Aorta (tissue), 5 donors: ENCODE measurements at regions not wholly inside any gene's neighbourhood (a gene's known extent, or its start where the extent isn't known, plus 50 kb on each side); places are given as distances from the start of the nearest gene placed in this dataset.
A peak's percentile ranks its signal among the peaks of the same experiment; 100 is the strongest.

Source experiments
- ATAC-seq: fragments of 200-7000 bp; cut with Tn5 transposase; one replicate; pipeline ENCODE4 v1.9.1; 2022; ENCODE audit warnings: moderate library complexity; ENCODE audit not compliant: low FRiP score
- DNase-seq, 2 donors: peaks; one replicate each; pipeline ENCODE4 v3.0.0-alpha.2; 2020
- H3K27ac ChIP-seq, 2 donors: one replicate each; pipeline ENCODE4 v1.5.1; 2013; ENCODE audit warnings: low read length in 2 of 2, mild to moderate bottlenecking in 2 of 2, moderate library complexity in 2 of 2, control low read depth in 1 of 2, inconsistent platforms in 1 of 2, low read depth in 1 of 2
- H3K27me3 ChIP-seq, 2 donors: one replicate each; pipeline ENCODE4 v1.6.1; 2013; ENCODE audit warnings: control low read depth in 1 of 2, low read length in 1 of 2, mild to moderate bottlenecking in 1 of 2, moderate library complexity in 1 of 2; ENCODE audit not compliant: insufficient read depth in 2 of 2, control insufficient read depth in 1 of 2
- H3K36me3 ChIP-seq, 2 donors: one replicate each; pipeline ENCODE4 v1.6.1; 2013; ENCODE audit warnings: control low read depth in 1 of 2, low read length in 1 of 2, mild to moderate bottlenecking in 1 of 2; ENCODE audit not compliant: insufficient read depth in 2 of 2, control insufficient read depth in 1 of 2
- H3K4me1 ChIP-seq, 2 donors: one replicate each; pipeline ENCODE4 v1.6.1; 2013; ENCODE audit warnings: low read length in 2 of 2, control low read depth in 1 of 2, mild to moderate bottlenecking in 1 of 2, moderate library complexity in 1 of 2; ENCODE audit not compliant: insufficient read depth in 2 of 2, control insufficient read depth in 1 of 2
- H3K4me3 ChIP-seq, 2 donors: one replicate each; pipeline ENCODE4 v1.5.1; 2013; ENCODE audit warnings: low read length in 2 of 2, control low read depth in 1 of 2, mild to moderate bottlenecking in 1 of 2
- H3K9me3 ChIP-seq: one replicate; pipeline ENCODE4 v1.6.1; 2013; ENCODE audit warnings: mild to moderate bottlenecking, low read length; ENCODE audit not compliant: control insufficient read depth
- WGBS, 2 donors: extraction: QIAGEN DNeasy Blood & Tissue Kit; methylation state at CpG; one replicate each; pipeline ENCODE4 v1.1.7; 2013; 5-methylcytosine and 5-hydroxymethylcytosine counted together
- intact Hi-C, 2 donors: fragments of 100-400 bp; cut with DNase I; formaldehyde crosslinking; loops; one replicate each; pipeline versions ENCODE4 v1.14.2 to v1.15.0; 2022
- donor health status: healthy with polysubstance abuse.
- donor health status: Bipolar disorder and iron deficiency.
- donor health status: DM: no; HTN: no; CAD: no.
- donor health status: DM: no; HTN: no; CAD: no.
- donor health status: DM: yes; HTN: yes; CAD: no.

DNA sequence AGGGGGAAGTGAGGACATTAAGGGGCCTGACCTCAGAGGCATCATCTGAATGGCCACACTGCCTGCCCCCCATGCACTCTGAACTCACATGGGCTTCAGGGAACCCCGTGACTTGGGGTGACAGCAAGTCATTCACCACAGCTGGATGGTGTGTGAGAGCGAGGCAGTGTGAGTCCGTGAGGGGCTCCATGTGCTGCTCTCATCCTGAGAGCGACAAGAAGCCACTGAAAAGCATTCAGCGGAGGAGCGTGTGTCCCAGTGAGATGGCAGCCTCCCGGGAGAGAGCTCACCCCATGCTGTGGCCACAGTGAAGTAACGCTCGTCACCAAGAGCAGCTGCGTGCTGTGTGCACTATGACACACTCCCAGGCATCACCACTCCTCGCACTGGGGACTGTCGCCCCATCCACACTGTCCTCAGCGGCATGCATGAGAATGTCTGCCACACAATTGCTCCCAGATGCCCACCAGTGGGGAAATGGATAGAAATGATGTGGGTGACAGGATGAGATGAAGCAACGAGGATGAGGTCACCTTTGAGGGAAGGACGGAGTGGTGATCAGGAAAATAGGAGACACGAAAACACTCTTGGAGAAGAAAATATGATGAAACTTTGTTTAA, 213.0 kb upstream of the RAB6C start:
- intact Hi-C loops: no loop called here

GRCh38 chr2:129767346-129768035, 212.0 kb upstream of the RAB6C start:
- H3K27me3 ChIP-seq: no peaks in the 10 kb centered on the region
- no peaks in the 10 kb centered on the region for H3K36me3 ChIP-seq
- no peak for ATAC-seq
- no peaks in the 10 kb centered on the region for H3K4me1 ChIP-seq
- H3K4me3 ChIP-seq: no peak overlapping the region
- DNase-seq: no peak
- H3K27ac ChIP-seq: no peak overlapping the region
- intact Hi-C loops: no loop called here
- H3K9me3 ChIP-seq: no peaks in the 10 kb centered on the region
- 80 to 85% methylated on average over 22 of the region's 22 CpGs for WGBS, 2 donors

More for the DNA sequence above, 213.0 kb upstream of the RAB6C start:
- 79 to 82% methylated on average over 16 of the region's 16 CpGs for WGBS, 2 donors
- H3K4me1 ChIP-seq: no peaks in the 10 kb centered on the region
- no peaks in the 10 kb centered on the region for H3K27me3 ChIP-seq
- H3K27ac ChIP-seq: no peak overlapping the region
- H3K36me3 ChIP-seq: no peaks in the 10 kb centered on the region
- DNase-seq (no peak), ATAC-seq (no peak)
- H3K9me3 ChIP-seq: no peaks in the 10 kb centered on the region
- no peak overlapping the region for H3K4me3 ChIP-seq

- Histone ChIP-seq H3K36me3 (no peaks in the 10 kb centered on the region), H3K27ac (no peak overlapping the region), H3K4me3 (no peak overlapping the region), H3K9me3 (no peaks in the 10 kb centered on the region), H3K27me3 (no peaks in the 10 kb centered on the region), H3K4me1 (no peaks in the 10 kb centered on the region)
- DNase-seq (no peak), ATAC-seq (no peak)
- WGBS, 2 donors: 32 to 36% methylated on average over 6 of the region's 6 CpGs
- intact Hi-C loops: no loop called here
Measured at GRCh38 chr2:129768036-129768386, 211.5 kb upstream of the RAB6C start.

DNA sequence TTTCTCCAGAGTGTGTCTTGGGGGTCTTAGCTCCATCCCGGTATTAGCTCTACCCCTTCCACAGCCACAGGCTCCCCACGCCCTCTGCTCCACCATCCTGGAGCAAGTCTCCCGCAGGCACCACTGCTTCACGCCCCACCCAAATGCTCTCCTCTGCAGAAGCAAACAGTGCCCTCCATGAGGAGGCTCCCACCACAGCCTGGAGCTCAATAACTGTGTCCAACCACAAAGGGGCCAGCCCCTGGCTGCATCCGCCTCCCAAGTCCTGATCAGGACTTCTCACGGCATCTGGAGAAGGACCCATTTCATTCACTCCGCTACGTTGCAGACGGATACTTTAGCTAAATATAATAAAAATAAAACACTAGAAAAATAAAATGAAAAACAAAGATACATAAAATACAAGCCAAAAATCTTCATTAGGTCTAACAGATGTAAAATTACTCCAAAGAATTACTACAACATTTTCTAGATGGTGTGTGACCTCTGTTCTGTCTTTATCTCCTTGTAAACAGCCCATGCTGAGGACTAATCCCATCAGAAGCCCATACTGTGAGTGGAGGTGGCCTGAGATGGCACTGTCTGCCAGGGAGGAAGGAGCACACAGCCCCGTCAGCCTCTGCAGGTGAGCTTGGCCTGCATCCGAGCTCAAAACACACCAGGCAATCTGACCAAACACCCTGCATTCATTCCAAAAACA, 210.8 kb upstream of the RAB6C start:
- WGBS, 2 donors: 53 to 65% methylated on average over 11 of the region's 11 CpGs
- no peak for ATAC-seq

GRCh38 chr2:129769185-129769991, 210.1 kb upstream of the RAB6C start:
- no peaks in the 10 kb centered on the region for H3K4me1 ChIP-seq
- H3K27ac ChIP-seq: no peak overlapping the region
- H3K36me3 ChIP-seq: no peaks in the 10 kb centered on the region
- H3K27me3 ChIP-seq: no peaks in the 10 kb centered on the region
- intact Hi-C loops: no loop called here
- H3K9me3 ChIP-seq: no peaks in the 10 kb centered on the region
- peak in 1 of 2 donors; percentile 36 for DNase-seq
- no peak overlapping the region for H3K4me3 ChIP-seq
- WGBS, 2 donors: 59 to 71% methylated on average over 11 of the region's 11 CpGs
- no peak for ATAC-seq

More for the DNA sequence above, 210.8 kb upstream of the RAB6C start:
- H3K36me3 ChIP-seq: no peaks in the 10 kb centered on the region
- H3K27me3 ChIP-seq: no peaks in the 10 kb centered on the region
- intact Hi-C loops: no loop called here
- H3K9me3 ChIP-seq: no peaks in the 10 kb centered on the region
- no peaks in the 10 kb centered on the region for H3K4me1 ChIP-seq
- DNase-seq: no peak
- H3K27ac ChIP-seq: no peak overlapping the region
- no peak overlapping the region for H3K4me3 ChIP-seq

- ATAC-seq (no peak), DNase-seq (peak in 1 of 2 donors; percentile 21)
- Histone ChIP-seq H3K4me1 (no peaks in the 10 kb centered on the region), H3K27ac (no peak overlapping the region), H3K36me3 (no peaks in the 10 kb centered on the region), H3K27me3 (no peaks in the 10 kb centered on the region), H3K4me3 (no peak overlapping the region), H3K9me3 (no peaks in the 10 kb centered on the region)
- 82 to 84% methylated on average over 6 of the region's 6 CpGs for WGBS, 2 donors
- intact Hi-C loops: no loop called here
Measured at GRCh38 chr2:129771418-129772189, 207.9 kb upstream of the RAB6C start.

GRCh38 chr2:129772190-129772579, 207.3 kb upstream of the RAB6C start:
- H3K27ac ChIP-seq: no peak overlapping the region
- H3K4me1 ChIP-seq: no peaks in the 10 kb centered on the region
- intact Hi-C loops: no loop called here
- no peaks in the 10 kb centered on the region for H3K36me3 ChIP-seq
- no peaks in the 10 kb centered on the region for H3K27me3 ChIP-seq
- H3K9me3 ChIP-seq: no peaks in the 10 kb centered on the region
- ATAC-seq: no peak
- no peak overlapping the region for H3K4me3 ChIP-seq
- WGBS, 2 donors: 39 to 43% methylated on average over 2 of the region's 2 CpGs
- no peak for DNase-seq

- WGBS, 2 donors: 65 to 68% methylated on average over 3 of the region's 3 CpGs
- ATAC-seq: no peak
- no peaks in the 10 kb centered on the region for H3K36me3 ChIP-seq
Measured at GRCh38 chr2:129775952-129776653, 203.4 kb upstream of the RAB6C start.

More at GRCh38 chr2:129775952-129776653, 203.4 kb upstream of the RAB6C start:
- Histone ChIP-seq H3K27ac (no peak overlapping the region), H3K4me1 (no peaks in the 10 kb centered on the region), H3K27me3 (no peaks in the 10 kb centered on the region), H3K9me3 (no peaks in the 10 kb centered on the region), H3K4me3 (no peak overlapping the region)
- intact Hi-C loops: no loop called here
- no peak for DNase-seq
